ENCODE measurements at regions not wholly inside any gene's neighbourhood (a gene's known extent, or its start where the extent isn't known, plus 50 kb on each side); places are given as distances from the start of the nearest gene placed in this dataset.

- Histone ChIP-seq H3K27ac (ENCODE audit: control insufficient read depth, insufficient read depth) (no peak overlapping the region), H3K4me1 (ENCODE audit: control insufficient read depth, insufficient read depth, low read length) (no peaks in the 10 kb centered on the region), H3K36me3 (ENCODE audit: control insufficient read depth in 2 of 2, insufficient read depth in 2 of 2, low read length in 1 of 2) (no peaks in the 10 kb centered on the region), H3K27me3 (replicated peaks in 1 of 2; ENCODE audit: control insufficient read depth in 2 of 2, insufficient read depth in 2 of 2, low read length in 1 of 2) (no peaks in the 10 kb centered on the region; a peak in 1 of 4 replicates), H3K4me3 (no peak overlapping the region), H3K79me2 (ENCODE audit: control insufficient read depth, insufficient read depth, low read length) (no peaks in the 10 kb centered on the region), H4K20me1 (ENCODE audit: control insufficient read depth, insufficient read depth) (no peaks in the 10 kb centered on the region), H3K9me3 (replicated peaks; ENCODE audit: control insufficient read depth, insufficient read depth, low read length) (no peaks in the 10 kb centered on the region), H2AFZ (ENCODE audit: control insufficient read depth, low read depth, low read length) (no peak overlapping the region), H3K4me2 (ENCODE audit: control insufficient read depth, insufficient read depth) (no peak overlapping the region), H3K9ac (ENCODE audit: control insufficient read depth, insufficient read depth, low read length) (no peak overlapping the region)
- ATAC-seq, result no peak
- intact Hi-C loops (cut with micrococcal nuclease; ENCODE audit: unreplicated experiment) (no loop called here), in situ Hi-C loops (cut with MboI) (no loop called here)
- RAD21 ChIA-PET (ENCODE audit: unreplicated experiment), result no interaction called here
- 46% methylated on average over 2 of the region's 2 CpGs for WGBS (ENCODE audit: insufficient coverage, insufficient replicate concordance, low lambda C conversion rate, missing lambda C conversion rate)
- DNase-seq (ENCODE audit: low read depth, low spot score), result no peak
- FAIRE-seq, result no peak
- SMC1A ChIA-PET (ENCODE audit: uncharacterized antibody, unreplicated experiment), result no interaction called here
- POLR2A ChIA-PET, result no interaction called here
- no TSS peak for BruUV-seq (replicated peaks)
- TF ChIP-seq RUNX3 (IDR thresholded peaks at IDR 0.05; ENCODE audit: low read length), result no peak
- no peak for TF ChIP-seq NFXL1 (IDR thresholded peaks at IDR 0.05; ENCODE audit: borderline replicate concordance)
- TF ChIP-seq TBL1XR1 (IDR thresholded peaks at IDR 0.05; ENCODE audit: low read depth, low read length), result no peak
- no peak for TF ChIP-seq STAT1 (conservative IDR thresholded peaks at IDR 0.05)
- TF ChIP-seq, protein P1, sequence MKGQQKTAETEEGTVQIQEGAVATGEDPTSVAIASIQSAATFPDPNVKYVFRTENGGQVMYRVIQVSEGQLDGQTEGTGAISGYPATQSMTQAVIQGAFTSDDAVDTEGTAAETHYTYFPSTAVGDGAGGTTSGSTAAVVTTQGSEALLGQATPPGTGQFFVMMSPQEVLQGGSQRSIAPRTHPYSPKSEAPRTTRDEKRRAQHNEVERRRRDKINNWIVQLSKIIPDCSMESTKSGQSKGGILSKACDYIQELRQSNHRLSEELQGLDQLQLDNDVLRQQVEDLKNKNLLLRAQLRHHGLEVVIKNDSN (IDR thresholded peaks at IDR 0.05; ENCODE audit: borderline replicate concordance, extremely low read length, insufficient read depth, low read depth, low read length), result no peak
- TF ChIP-seq WRNIP1 (IDR thresholded peaks at IDR 0.05; ENCODE audit: borderline replicate concordance, low read depth, low read length), result no peak
- no peak for TF ChIP-seq CEBPB (IDR thresholded peaks at IDR 0.05; ENCODE audit: borderline replicate concordance in 1 of 2, low read depth in 2 of 2, low read length in 2 of 2)
- no peak for TF ChIP-seq ETV6 (conservative IDR thresholded peaks at IDR 0.05 in 1 of 2, IDR thresholded peaks at IDR 0.05 in 1 of 2; ENCODE audit: borderline replicate concordance in 1 of 2, low read depth in 1 of 2)
- TF ChIP-seq NFYB (IDR thresholded peaks at IDR 0.05; ENCODE audit: insufficient read depth, low read depth, low read length), result no peak
- no peak for TF ChIP-seq RFX5 (IDR thresholded peaks at IDR 0.05; ENCODE audit: low read depth, low read length)
- no peak for TF ChIP-seq ATF3 (IDR thresholded peaks at IDR 0.05; ENCODE audit: borderline replicate concordance, extremely low read depth, low read depth, low read length)
- TF ChIP-seq, protein P2, sequence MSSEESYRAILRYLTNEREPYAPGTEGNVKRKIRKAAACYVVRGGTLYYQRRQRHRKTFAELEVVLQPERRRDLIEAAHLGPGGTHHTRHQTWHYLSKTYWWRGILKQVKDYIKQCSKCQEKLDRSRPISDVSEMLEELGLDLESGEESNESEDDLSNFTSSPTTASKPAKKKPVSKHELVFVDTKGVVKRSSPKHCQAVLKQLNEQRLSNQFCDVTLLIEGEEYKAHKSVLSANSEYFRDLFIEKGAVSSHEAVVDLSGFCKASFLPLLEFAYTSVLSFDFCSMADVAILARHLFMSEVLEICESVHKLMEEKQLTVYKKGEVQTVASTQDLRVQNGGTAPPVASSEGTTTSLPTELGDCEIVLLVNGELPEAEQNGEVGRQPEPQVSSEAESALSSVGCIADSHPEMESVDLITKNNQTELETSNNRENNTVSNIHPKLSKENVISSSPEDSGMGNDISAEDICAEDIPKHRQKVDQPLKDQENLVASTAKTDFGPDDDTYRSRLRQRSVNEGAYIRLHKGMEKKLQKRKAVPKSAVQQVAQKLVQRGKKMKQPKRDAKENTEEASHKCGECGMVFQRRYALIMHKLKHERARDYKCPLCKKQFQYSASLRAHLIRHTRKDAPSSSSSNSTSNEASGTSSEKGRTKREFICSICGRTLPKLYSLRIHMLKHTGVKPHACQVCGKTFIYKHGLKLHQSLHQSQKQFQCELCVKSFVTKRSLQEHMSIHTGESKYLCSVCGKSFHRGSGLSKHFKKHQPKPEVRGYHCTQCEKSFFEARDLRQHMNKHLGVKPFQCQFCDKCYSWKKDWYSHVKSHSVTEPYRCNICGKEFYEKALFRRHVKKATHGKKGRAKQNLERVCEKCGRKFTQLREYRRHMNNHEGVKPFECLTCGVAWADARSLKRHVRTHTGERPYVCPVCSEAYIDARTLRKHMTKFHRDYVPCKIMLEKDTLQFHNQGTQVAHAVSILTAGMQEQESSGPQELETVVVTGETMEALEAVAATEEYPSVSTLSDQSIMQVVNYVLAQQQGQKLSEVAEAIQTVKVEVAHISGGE (CRISPR knock-in tag; IDR thresholded peaks at IDR 0.05), result no peak
- CTCF ChIA-PET, result no interaction called here
Observed at GRCh38 chr1:30335997-30336390, 387.4 kb downstream of the MATN1 start.
